GM23338 (cell line): ENCODE measurements at regions not wholly inside any gene's neighbourhood (a gene's known extent, or its start where the extent isn't known, plus 50 kb on each side); places are given as distances from the start of the nearest gene placed in this dataset.

ENCODE experiments used
- ATAC-seq: fragments of 200-7000 bp; cut with Tn5 transposase; 3 replicates; pipeline ENCODE4 v1.9.1; 2020
- DNase-seq: peaks from one replicate; pipeline ENCODE4 v3.0.0-alpha.2; 2015; ENCODE audit warnings: low spot score
- H2AFZ ChIP-seq: fragments of 200-600 bp; sonication (generic); 2 replicates; pipeline ENCODE4 v1.8.0; 2016; ENCODE audit warnings: antibody characterized with exemption, mild to moderate bottlenecking, moderate library complexity
- H3F3A ChIP-seq: fragments of 200-600 bp; sonication (generic); replicated peaks from 2 replicates; pipeline ENCODE4 v1.8.0; 2017; ENCODE audit warnings: antibody characterized with exemption, mixed run types, low read depth
- H3K27ac ChIP-seq: fragments of 200-600 bp; sonication (generic); 2 replicates; pipeline ENCODE4 v1.6.1; 2016; ENCODE audit warnings: low read depth
- H3K27me3 ChIP-seq: fragments of 200-600 bp; sonication (generic); 2 replicates; pipeline ENCODE4 v1.8.0; 2016; ENCODE audit warnings: mild to moderate bottlenecking, mixed run types, moderate library complexity; ENCODE audit not compliant: insufficient read depth
- H3K36me3 ChIP-seq: fragments of 200-600 bp; sonication (generic); 2 replicates; pipeline ENCODE4 v1.8.0; 2016; ENCODE audit warnings: mild to moderate bottlenecking; ENCODE audit not compliant: insufficient read depth
- H3K4me1 ChIP-seq: fragments of 200-600 bp; sonication (generic); 2 replicates; pipeline ENCODE4 v1.8.0; 2016; ENCODE audit warnings: mild to moderate bottlenecking, moderate library complexity; ENCODE audit not compliant: insufficient read depth
- H3K4me2 ChIP-seq: fragments of 200-600 bp; sonication (generic); 2 replicates; pipeline ENCODE4 v1.7.1; 2017; ENCODE audit warnings: mixed run types
- H3K4me3 ChIP-seq: fragments of 200-600 bp; sonication (generic); 2 replicates; pipeline ENCODE4 v1.6.1; 2016; ENCODE audit warnings: mixed run types
- H3K79me2 ChIP-seq: fragments of 200-600 bp; sonication (generic); replicated peaks from 2 replicates; pipeline ENCODE4 v1.8.0; 2017; ENCODE audit warnings: mild to moderate bottlenecking; ENCODE audit not compliant: insufficient read depth
- H3K9me2 ChIP-seq: fragments of 200-600 bp; sonication (generic); 2 replicates; pipeline ENCODE4 v1.8.0; 2017; ENCODE audit not compliant: insufficient read depth
- H4K20me1 ChIP-seq: fragments of 200-600 bp; sonication (generic); replicated peaks from 2 replicates; pipeline ENCODE4 v1.8.0; 2017; ENCODE audit warnings: mild to moderate bottlenecking; ENCODE audit not compliant: insufficient read depth
- H3K27ac Mint-ChIP-seq: 2 replicates; pipeline ENCODE4 v1.8.0; 2020; ENCODE audit warnings: inconsistent platforms, mild to moderate bottlenecking, moderate library complexity, mixed read lengths
- H3K27me3 Mint-ChIP-seq: 3 replicates; pipeline ENCODE4 v1.8.0; 2022; ENCODE audit warnings: low read depth, mild to moderate bottlenecking, moderate library complexity, mixed read lengths, inconsistent platforms; ENCODE audit not compliant: insufficient read depth, poor library complexity
- H3K36me3 Mint-ChIP-seq: 3 replicates; pipeline ENCODE4 v1.8.0; 2021; ENCODE audit warnings: low read depth, mild to moderate bottlenecking, inconsistent platforms, moderate library complexity, mixed read lengths
- H3K4me1 Mint-ChIP-seq: 3 replicates; pipeline ENCODE4 v1.8.0; 2020; ENCODE audit warnings: mild to moderate bottlenecking, inconsistent platforms, mixed read lengths
- H3K4me3 Mint-ChIP-seq: 3 replicates; pipeline ENCODE4 v1.8.0; 2021; ENCODE audit warnings: moderate library complexity, mild to moderate bottlenecking, inconsistent platforms, mixed read lengths
- H3K9me3 Mint-ChIP-seq: 3 replicates; pipeline ENCODE4 v1.8.0; 2020; ENCODE audit warnings: moderate library complexity, mild to moderate bottlenecking, inconsistent platforms, mixed read lengths
- CREB1 ChIP-seq: fragments of 250-450 bp; sonication (Bioruptor Pico); IDR thresholded peaks from 2 replicates; pipeline ENCODE4 v1.5.0; 2020; ENCODE audit warnings: low read depth, mild to moderate bottlenecking, moderate library complexity
- EZH2 ChIP-seq: fragments of 200-600 bp; sonication (generic); IDR thresholded peaks from one replicate; pipeline ENCODE4 v1.8.0; 2017; ENCODE audit warnings: antibody characterized with exemption, mild to moderate bottlenecking, low read depth; ENCODE audit not compliant: unreplicated experiment
- EZH2phosphoT487 ChIP-seq: fragments of 200-600 bp; sonication (generic); IDR thresholded peaks from one replicate; pipeline ENCODE4 v1.8.1; 2018; ENCODE audit warnings: antibody characterized with exemption; ENCODE audit not compliant: unreplicated experiment
- NANOG ChIP-seq: IDR thresholded peaks from 2 replicates; pipeline ENCODE4 v1.6.1; 2016; ENCODE audit warnings: antibody characterized with exemption, borderline replicate concordance
- POLR2AphosphoS5 ChIP-seq: IDR thresholded peaks from 2 replicates; pipeline ENCODE4 v1.6.1; 2016; ENCODE audit warnings: antibody characterized with exemption, low read depth
- STAT1 ChIP-seq: IDR thresholded peaks from one replicate; pipeline ENCODE4 v1.6.1; 2016; ENCODE audit warnings: antibody characterized with exemption; ENCODE audit not compliant: unreplicated experiment
- ZNF114 ChIP-seq: fragments of 250-450 bp; sonication (Bioruptor Pico); IDR thresholded peaks from 2 replicates; pipeline ENCODE4 v1.5.0; 2020; ENCODE audit warnings: mild to moderate bottlenecking, moderate library complexity
- ZNF331 ChIP-seq: fragments of 250-450 bp; sonication (Bioruptor Pico); IDR thresholded peaks from 2 replicates; pipeline ENCODE4 v1.5.0; 2020; ENCODE audit warnings: low read depth, mild to moderate bottlenecking, moderate library complexity
- TF ChIP-seq, protein P1 (sequence below): fragments of 250-450 bp; sonication (Bioruptor Pico); IDR thresholded peaks from 2 replicates; pipeline ENCODE4 v1.5.0; 2020; ENCODE audit warnings: mild to moderate bottlenecking, moderate library complexity

DNA sequence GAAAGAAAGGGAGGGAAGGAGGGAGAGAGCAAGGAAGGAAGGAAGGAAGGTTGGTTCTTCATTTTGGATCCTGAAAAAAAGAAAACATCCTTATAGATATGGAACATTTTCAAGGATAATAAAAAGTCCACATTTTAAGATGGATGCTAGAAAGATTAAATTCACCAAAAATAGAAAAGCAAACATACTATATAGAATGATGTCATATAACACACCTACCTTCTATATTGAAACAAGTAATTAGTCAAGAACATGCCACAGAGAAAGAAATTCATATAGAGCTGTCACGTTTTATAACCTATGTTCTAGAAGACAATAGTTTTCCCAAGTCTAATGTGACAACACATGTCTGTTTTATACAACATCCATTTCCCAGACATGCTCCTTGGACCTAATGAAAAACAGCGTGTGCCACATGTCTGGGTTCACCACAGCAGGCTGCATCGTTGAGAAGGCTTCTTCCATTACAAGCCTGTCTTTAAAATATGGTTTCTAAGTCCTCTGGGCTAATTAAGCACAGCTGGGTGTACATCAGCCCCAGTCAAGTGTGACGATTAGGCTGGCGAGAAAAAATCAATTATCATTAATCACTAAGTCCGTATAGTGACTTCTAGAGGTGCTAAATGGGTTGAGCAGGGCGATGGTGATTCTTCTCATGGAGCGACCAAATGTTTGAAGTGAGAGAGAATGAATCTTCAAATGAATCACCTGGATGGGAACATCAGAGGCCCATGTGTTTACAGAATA, 301.8 kb downstream of the TLE1 start (continued):
- TF ChIP-seq, protein P1, sequence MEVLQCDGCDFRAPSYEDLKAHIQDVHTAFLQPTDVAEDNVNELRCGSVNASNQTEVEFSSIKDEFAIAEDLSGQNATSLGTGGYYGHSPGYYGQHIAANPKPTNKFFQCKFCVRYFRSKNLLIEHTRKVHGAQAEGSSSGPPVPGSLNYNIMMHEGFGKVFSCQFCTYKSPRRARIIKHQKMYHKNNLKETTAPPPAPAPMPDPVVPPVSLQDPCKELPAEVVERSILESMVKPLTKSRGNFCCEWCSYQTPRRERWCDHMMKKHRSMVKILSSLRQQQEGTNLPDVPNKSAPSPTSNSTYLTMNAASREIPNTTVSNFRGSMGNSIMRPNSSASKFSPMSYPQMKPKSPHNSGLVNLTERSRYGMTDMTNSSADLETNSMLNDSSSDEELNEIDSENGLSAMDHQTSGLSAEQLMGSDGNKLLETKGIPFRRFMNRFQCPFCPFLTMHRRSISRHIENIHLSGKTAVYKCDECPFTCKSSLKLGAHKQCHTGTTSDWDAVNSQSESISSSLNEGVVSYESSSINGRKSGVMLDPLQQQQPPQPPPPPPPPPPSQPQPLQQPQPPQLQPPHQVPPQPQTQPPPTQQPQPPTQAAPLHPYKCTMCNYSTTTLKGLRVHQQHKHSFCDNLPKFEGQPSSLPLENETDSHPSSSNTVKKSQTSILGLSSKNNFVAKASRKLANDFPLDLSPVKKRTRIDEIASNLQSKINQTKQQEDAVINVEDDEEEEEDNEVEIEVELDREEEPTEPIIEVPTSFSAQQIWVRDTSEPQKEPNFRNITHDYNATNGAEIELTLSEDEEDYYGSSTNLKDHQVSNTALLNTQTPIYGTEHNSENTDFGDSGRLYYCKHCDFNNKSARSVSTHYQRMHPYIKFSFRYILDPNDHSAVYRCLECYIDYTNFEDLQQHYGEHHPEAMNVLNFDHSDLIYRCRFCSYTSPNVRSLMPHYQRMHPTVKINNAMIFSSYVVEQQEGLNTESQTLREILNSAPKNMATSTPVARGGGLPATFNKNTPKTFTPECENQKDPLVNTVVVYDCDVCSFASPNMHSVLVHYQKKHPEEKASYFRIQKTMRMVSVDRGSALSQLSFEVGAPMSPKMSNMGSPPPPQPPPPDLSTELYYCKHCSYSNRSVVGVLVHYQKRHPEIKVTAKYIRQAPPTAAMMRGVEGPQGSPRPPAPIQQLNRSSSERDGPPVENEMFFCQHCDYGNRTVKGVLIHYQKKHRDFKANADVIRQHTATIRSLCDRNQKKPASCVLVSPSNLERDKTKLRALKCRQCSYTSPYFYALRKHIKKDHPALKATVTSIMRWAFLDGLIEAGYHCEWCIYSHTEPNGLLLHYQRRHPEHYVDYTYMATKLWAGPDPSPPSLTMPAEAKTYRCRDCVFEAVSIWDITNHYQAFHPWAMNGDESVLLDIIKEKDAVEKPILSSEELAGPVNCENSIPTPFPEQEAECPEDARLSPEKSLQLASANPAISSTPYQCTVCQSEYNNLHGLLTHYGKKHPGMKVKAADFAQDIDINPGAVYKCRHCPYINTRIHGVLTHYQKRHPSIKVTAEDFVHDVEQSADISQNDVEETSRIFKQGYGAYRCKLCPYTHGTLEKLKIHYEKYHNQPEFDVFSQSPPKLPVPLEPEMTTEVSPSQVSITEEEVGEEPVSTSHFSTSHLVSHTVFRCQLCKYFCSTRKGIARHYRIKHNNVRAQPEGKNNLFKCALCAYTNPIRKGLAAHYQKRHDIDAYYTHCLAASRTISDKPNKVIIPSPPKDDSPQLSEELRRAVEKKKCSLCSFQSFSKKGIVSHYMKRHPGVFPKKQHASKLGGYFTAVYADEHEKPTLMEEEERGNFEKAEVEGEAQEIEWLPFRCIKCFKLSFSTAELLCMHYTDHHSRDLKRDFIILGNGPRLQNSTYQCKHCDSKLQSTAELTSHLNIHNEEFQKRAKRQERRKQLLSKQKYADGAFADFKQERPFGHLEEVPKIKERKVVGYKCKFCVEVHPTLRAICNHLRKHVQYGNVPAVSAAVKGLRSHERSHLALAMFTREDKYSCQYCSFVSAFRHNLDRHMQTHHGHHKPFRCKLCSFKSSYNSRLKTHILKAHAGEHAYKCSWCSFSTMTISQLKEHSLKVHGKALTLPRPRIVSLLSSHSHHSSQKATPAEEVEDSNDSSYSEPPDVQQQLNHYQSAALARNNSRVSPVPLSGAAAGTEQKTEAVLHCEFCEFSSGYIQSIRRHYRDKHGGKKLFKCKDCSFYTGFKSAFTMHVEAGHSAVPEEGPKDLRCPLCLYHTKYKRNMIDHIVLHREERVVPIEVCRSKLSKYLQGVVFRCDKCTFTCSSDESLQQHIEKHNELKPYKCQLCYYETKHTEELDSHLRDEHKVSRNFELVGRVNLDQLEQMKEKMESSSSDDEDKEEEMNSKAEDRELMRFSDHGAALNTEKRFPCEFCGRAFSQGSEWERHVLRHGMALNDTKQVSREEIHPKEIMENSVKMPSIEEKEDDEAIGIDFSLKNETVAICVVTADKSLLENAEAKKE (CRISPR knock-in tag) = no peak
- TF ChIP-seq ZNF331 (no peak), EZH2 (no peak), NANOG (no peak), POLR2AphosphoS5 (no peak), ZNF114 (CRISPR knock-in tag) (no peak), EZH2phosphoT487 (no peak), CREB1 (no peak), STAT1 (no peak)

DNA sequence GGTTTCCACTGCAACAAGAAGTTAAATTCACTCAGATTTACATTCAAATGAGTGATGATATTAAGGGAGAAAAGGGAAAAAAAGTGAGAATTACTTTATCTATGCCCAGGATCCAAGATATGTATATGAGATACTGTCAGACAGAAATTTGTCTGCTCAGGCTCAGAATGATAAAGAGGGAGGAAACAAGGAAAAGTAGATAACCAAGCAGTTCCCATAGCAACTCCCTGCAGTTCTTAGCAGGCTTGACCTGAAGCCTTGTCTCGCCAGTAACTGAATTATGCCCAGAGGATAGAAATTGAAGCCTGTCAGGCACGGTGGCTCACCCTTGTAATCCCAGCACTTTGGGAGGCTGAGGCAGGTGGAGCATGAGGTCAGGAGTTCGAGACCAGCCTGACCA, 304.4 kb downstream of the TLE1 start:
- Histone ChIP-seq H3K4me3 (no peak overlapping the region), H3K9me2 (peaks cover 13% of the 10 kb centered on the region), H3F3A (no peaks in the 10 kb centered on the region), H3K27ac (no peak overlapping the region), H4K20me1 (no peaks in the 10 kb centered on the region), H3K4me1 (no peaks in the 10 kb centered on the region), H3K36me3 (no peaks in the 10 kb centered on the region), H3K4me2 (no peak overlapping the region), H3K27me3 (no peaks in the 10 kb centered on the region), H2AFZ (no peak overlapping the region), H3K79me2 (no peaks in the 10 kb centered on the region)
- Mint-ChIP-seq H3K9me3 (no peaks in the 10 kb centered on the region), H3K27me3 (no peaks in the 10 kb centered on the region), H3K27ac (no peak overlapping the region), H3K36me3 (no peaks in the 10 kb centered on the region), H3K4me1 (peaks cover 10% of the 10 kb centered on the region), H3K4me3 (no peak overlapping the region)
- DNase-seq (no peak), ATAC-seq (no peak)
- TF ChIP-seq NANOG (no peak), ZNF331 (no peak)
- TF ChIP-seq, protein P1 (CRISPR knock-in tag) = no peak
